ENCODE measurements at regions not wholly inside any gene's neighbourhood (a gene's known extent, or its start where the extent isn't known, plus 50 kb on each side); places are given as distances from the start of the nearest gene placed in this dataset.

GRCh38 chr14:51512316-51512715 lies 139.4 kb upstream of the FRMD6 start:
- no peak for DNase-seq (ENCODE audit: low read depth, low spot score)
- no peaks in the 10 kb centered on the region for H3K27me3 ChIP-seq (ENCODE audit: insufficient read depth, insufficient read length)
- TF ChIP-seq YY1 (IDR thresholded peaks at IDR 0.05; ENCODE audit: insufficient read depth, insufficient read length) (no peak), ZNF274 (IDR thresholded peaks at IDR 0.05; ENCODE audit: low read depth, low read length) (no peak), SUZ12 (IDR thresholded peaks at IDR 0.05; ENCODE audit: extremely low read depth, insufficient read depth, insufficient read length) (no peak)
- H3K36me3 ChIP-seq (ENCODE audit: insufficient read depth, insufficient read length, low read length): no peaks in the 10 kb centered on the region
- H3K9me3 ChIP-seq (ENCODE audit: insufficient read depth, low read length): no peaks in the 10 kb centered on the region
- no peak overlapping the region for H3K4me3 ChIP-seq (ENCODE audit: insufficient read length, low read depth)
- H3K4me1 ChIP-seq (ENCODE audit: insufficient read depth, insufficient read length): no peaks in the 10 kb centered on the region
- no peak overlapping the region for H3K9ac ChIP-seq (ENCODE audit: insufficient read length, low read depth)

GRCh38 chr14:51513281-51513680 lies 138.4 kb upstream of the FRMD6 start:
- DNase-seq (ENCODE audit: low read depth, low spot score): no peak
- H3K9ac ChIP-seq (ENCODE audit: insufficient read length, low read depth): no peak overlapping the region
- no peaks in the 10 kb centered on the region for H3K4me1 ChIP-seq (ENCODE audit: insufficient read depth, insufficient read length)
- H3K36me3 ChIP-seq (ENCODE audit: insufficient read depth, insufficient read length, low read length): no peaks in the 10 kb centered on the region
- H3K4me3 ChIP-seq (ENCODE audit: insufficient read length, low read depth): no peak overlapping the region
- no peak for TF ChIP-seq SUZ12 (IDR thresholded peaks at IDR 0.05; ENCODE audit: extremely low read depth, insufficient read depth, insufficient read length)
- no peaks in the 10 kb centered on the region for H3K27me3 ChIP-seq (ENCODE audit: insufficient read depth, insufficient read length)
- H3K9me3 ChIP-seq (ENCODE audit: insufficient read depth, low read length): no peaks in the 10 kb centered on the region

- TF ChIP-seq SUZ12 (IDR thresholded peaks at IDR 0.05; ENCODE audit: extremely low read depth, insufficient read depth, insufficient read length): no peak
- TF ChIP-seq YY1 (IDR thresholded peaks at IDR 0.05; ENCODE audit: insufficient read depth, insufficient read length): no peak
- TF ChIP-seq ZNF274 (IDR thresholded peaks at IDR 0.05; ENCODE audit: low read depth, low read length): no peak
- no peaks in the 10 kb centered on the region for H3K36me3 ChIP-seq (ENCODE audit: insufficient read depth, insufficient read length, low read length)
- no peaks in the 10 kb centered on the region for H3K4me1 ChIP-seq (ENCODE audit: insufficient read depth, insufficient read length)
- H3K27me3 ChIP-seq (ENCODE audit: insufficient read depth, insufficient read length): no peaks in the 10 kb centered on the region
- no peaks in the 10 kb centered on the region for H3K9me3 ChIP-seq (ENCODE audit: insufficient read depth, low read length)
- no peak overlapping the region for H3K9ac ChIP-seq (ENCODE audit: insufficient read length, low read depth)
- no peak for DNase-seq (ENCODE audit: low read depth, low spot score)
- H3K4me3 ChIP-seq (ENCODE audit: insufficient read length, low read depth): no peak overlapping the region
Measured at GRCh38 chr14:51513933-51514332, 137.8 kb upstream of the FRMD6 start.

GRCh38 chr14:51515611-51516010 lies 136.1 kb upstream of the FRMD6 start:
- H3K9me3 ChIP-seq (ENCODE audit: insufficient read depth, low read length): no peaks in the 10 kb centered on the region
- H3K4me3 ChIP-seq (ENCODE audit: insufficient read length, low read depth): no peak overlapping the region
- H3K27me3 ChIP-seq (ENCODE audit: insufficient read depth, insufficient read length): no peaks in the 10 kb centered on the region
- TF ChIP-seq SUZ12 (IDR thresholded peaks at IDR 0.05; ENCODE audit: extremely low read depth, insufficient read depth, insufficient read length) (no peak), ZNF274 (IDR thresholded peaks at IDR 0.05; ENCODE audit: low read depth, low read length) (no peak), YY1 (IDR thresholded peaks at IDR 0.05; ENCODE audit: insufficient read depth, insufficient read length) (no peak)
- H3K36me3 ChIP-seq (ENCODE audit: insufficient read depth, insufficient read length, low read length): no peaks in the 10 kb centered on the region
- no peaks in the 10 kb centered on the region for H3K4me1 ChIP-seq (ENCODE audit: insufficient read depth, insufficient read length)
- H3K9ac ChIP-seq (ENCODE audit: insufficient read length, low read depth): no peak overlapping the region
- DNase-seq (ENCODE audit: low read depth, low spot score): no peak

GRCh38 chr14:51516706-51517395 lies 134.9 kb upstream of the FRMD6 start:
- TF ChIP-seq ZNF274 (IDR thresholded peaks at IDR 0.05; ENCODE audit: low read depth, low read length) (no peak), SUZ12 (IDR thresholded peaks at IDR 0.05; ENCODE audit: extremely low read depth, insufficient read depth, insufficient read length) (no peak), YY1 (IDR thresholded peaks at IDR 0.05; ENCODE audit: insufficient read depth, insufficient read length) (no peak)

GRCh38 chr14:51518280-51518679 lies 133.4 kb upstream of the FRMD6 start:
- Histone ChIP-seq H3K9me3 (ENCODE audit: insufficient read depth, low read length) (no peaks in the 10 kb centered on the region), H3K4me1 (ENCODE audit: insufficient read depth, insufficient read length) (no peaks in the 10 kb centered on the region), H3K9ac (ENCODE audit: insufficient read length, low read depth) (no peak overlapping the region), H3K4me3 (ENCODE audit: insufficient read length, low read depth) (no peak overlapping the region), H3K27me3 (ENCODE audit: insufficient read depth, insufficient read length) (no peaks in the 10 kb centered on the region), H3K36me3 (ENCODE audit: insufficient read depth, insufficient read length, low read length) (no peaks in the 10 kb centered on the region)
- TF ChIP-seq YY1 (IDR thresholded peaks at IDR 0.05; ENCODE audit: insufficient read depth, insufficient read length): no peak
- no peak for TF ChIP-seq ZNF274 (IDR thresholded peaks at IDR 0.05; ENCODE audit: low read depth, low read length)
- no peak for TF ChIP-seq SUZ12 (IDR thresholded peaks at IDR 0.05; ENCODE audit: extremely low read depth, insufficient read depth, insufficient read length)
- no peak for DNase-seq (ENCODE audit: low read depth, low spot score)

More at GRCh38 chr14:51516706-51517395, 134.9 kb upstream of the FRMD6 start:
- H3K4me3 ChIP-seq (ENCODE audit: insufficient read length, low read depth): no peak overlapping the region
- no peaks in the 10 kb centered on the region for H3K36me3 ChIP-seq (ENCODE audit: insufficient read depth, insufficient read length, low read length)
- no peaks in the 10 kb centered on the region for H3K27me3 ChIP-seq (ENCODE audit: insufficient read depth, insufficient read length)
- no peak for DNase-seq (ENCODE audit: low read depth, low spot score)
- no peaks in the 10 kb centered on the region for H3K4me1 ChIP-seq (ENCODE audit: insufficient read depth, insufficient read length)
- H3K9ac ChIP-seq (ENCODE audit: insufficient read length, low read depth): no peak overlapping the region
- H3K9me3 ChIP-seq (ENCODE audit: insufficient read depth, low read length): no peaks in the 10 kb centered on the region

GRCh38 chr14:51518711-51519110 lies 133.0 kb upstream of the FRMD6 start:
- Histone ChIP-seq H3K4me3 (ENCODE audit: insufficient read length, low read depth) (no peak overlapping the region), H3K9ac (ENCODE audit: insufficient read length, low read depth) (no peak overlapping the region), H3K9me3 (ENCODE audit: insufficient read depth, low read length) (no peaks in the 10 kb centered on the region), H3K27me3 (ENCODE audit: insufficient read depth, insufficient read length) (no peaks in the 10 kb centered on the region), H3K36me3 (ENCODE audit: insufficient read depth, insufficient read length, low read length) (no peaks in the 10 kb centered on the region), H3K4me1 (ENCODE audit: insufficient read depth, insufficient read length) (no peaks in the 10 kb centered on the region)
- TF ChIP-seq ZNF274 (IDR thresholded peaks at IDR 0.05; ENCODE audit: low read depth, low read length) (no peak), SUZ12 (IDR thresholded peaks at IDR 0.05; ENCODE audit: extremely low read depth, insufficient read depth, insufficient read length) (no peak), YY1 (IDR thresholded peaks at IDR 0.05; ENCODE audit: insufficient read depth, insufficient read length) (no peak)
- DNase-seq (ENCODE audit: low read depth, low spot score): no peak
